ACC112 (cell line): ENCODE measurements at regions not wholly inside any gene's neighbourhood (a gene's known extent, or its start where the extent isn't known, plus 50 kb on each side); places are given as distances from the start of the nearest gene placed in this dataset.
"Not testable (repeated sequence)": the region's sequence is repeated elsewhere in the genome, so short reads cannot be mapped to it uniquely, and the experiment has no call there.

Source experiments
- H2AFZ ChIP-seq: fragments of 200-600 bp; sonication (generic); one replicate; pipeline ENCODE4 v1.6.0; 2017; ENCODE audit warnings: antibody characterized with exemption, low read length; ENCODE audit not compliant: unreplicated experiment
- H3K27ac ChIP-seq: fragments of 200-600 bp; sonication (generic); 2 replicates; pipeline ENCODE4 v1.5.1; 2014; ENCODE audit warnings: low read depth, mild to moderate bottlenecking, antibody characterized with exemption, low read length, moderate library complexity
- H3K27me3 ChIP-seq: fragments of 200-600 bp; sonication (generic); 2 replicates; pipeline ENCODE4 v1.6.1; 2014; ENCODE audit warnings: mild to moderate bottlenecking, antibody characterized with exemption, low read length, moderate library complexity, mixed read lengths; ENCODE audit not compliant: insufficient read depth
- H3K36me3 ChIP-seq: fragments of 200-600 bp; sonication (generic); 2 replicates; pipeline ENCODE4 v1.6.1; 2016; ENCODE audit warnings: mild to moderate bottlenecking, antibody characterized with exemption, low read length, moderate library complexity, mixed read lengths; ENCODE audit not compliant: insufficient read depth
- H3K4me1 ChIP-seq: fragments of 200-600 bp; sonication (generic); one replicate; pipeline ENCODE4 v1.6.1; 2016; ENCODE audit warnings: low read length, mixed read lengths; ENCODE audit not compliant: insufficient read depth, unreplicated experiment, control insufficient read depth
- H3K4me3 ChIP-seq: fragments of 200-600 bp; sonication (generic); 2 replicates; pipeline ENCODE4 v1.5.1; 2014; ENCODE audit warnings: mild to moderate bottlenecking, low read depth, low read length
- H3K79me2 ChIP-seq: fragments of 200-600 bp; sonication (generic); one replicate; pipeline ENCODE4 v1.6.0; 2016; ENCODE audit warnings: low read length; ENCODE audit not compliant: control insufficient read depth, unreplicated experiment, insufficient read depth

- no peak overlapping the region for H3K27ac ChIP-seq
- H3K27me3 ChIP-seq: no peaks in the 10 kb centered on the region
- no peak overlapping the region for H3K4me3 ChIP-seq
- H3K4me1 ChIP-seq: peaks cover 18% of the 10 kb centered on the region
- no peaks in the 10 kb centered on the region for H3K79me2 ChIP-seq
- no peak overlapping the region for H2AFZ ChIP-seq
- H3K36me3 ChIP-seq: no peaks in the 10 kb centered on the region
Observed at GRCh38 chr6:11311970-11312369, 79.5 kb upstream of the NEDD9 start.

- Histone ChIP-seq H3K27me3 (no peaks in the 10 kb centered on the region), H3K36me3 (no peaks in the 10 kb centered on the region), H3K79me2 (no peaks in the 10 kb centered on the region), H3K27ac (no peak overlapping the region), H2AFZ (no peak overlapping the region), H3K4me3 (no peak overlapping the region), H3K4me1 (no peaks in the 10 kb centered on the region)
Observed at GRCh38 chr6:11309947-11310665, 77.6 kb upstream of the NEDD9 start.

GRCh38 chr6:11307226-11307625 lies 74.8 kb upstream of the NEDD9 start:
- no peak overlapping the region for H3K4me3 ChIP-seq
- no peaks in the 10 kb centered on the region for H3K27me3 ChIP-seq
- no peaks in the 10 kb centered on the region for H3K36me3 ChIP-seq
- H2AFZ ChIP-seq: no peak overlapping the region
- H3K79me2 ChIP-seq: no peaks in the 10 kb centered on the region
- no peaks in the 10 kb centered on the region for H3K4me1 ChIP-seq
- H3K27ac ChIP-seq: no peak overlapping the region

- Histone ChIP-seq H2AFZ (no peak overlapping the region), H3K36me3 (no peaks in the 10 kb centered on the region), H3K27me3 (no peaks in the 10 kb centered on the region), H3K79me2 (no peaks in the 10 kb centered on the region), H3K4me1 (no peaks in the 10 kb centered on the region), H3K4me3 (no peak overlapping the region), H3K27ac (no peak overlapping the region)
Observed at GRCh38 chr6:11304946-11305345, 72.5 kb upstream of the NEDD9 start.

GRCh38 chr6:11299876-11300428 lies 67.5 kb upstream of the NEDD9 start:
- not testable (repeated sequence) for H2AFZ ChIP-seq, H3K36me3 ChIP-seq, H3K4me3 ChIP-seq, H3K79me2 ChIP-seq, H3K4me1 ChIP-seq, H3K27ac ChIP-seq, H3K27me3 ChIP-seq

- H3K27me3 ChIP-seq, H3K79me2 ChIP-seq, H3K27ac ChIP-seq, H2AFZ ChIP-seq, H3K4me3 ChIP-seq, H3K36me3 ChIP-seq, H3K4me1 ChIP-seq: not testable (repeated sequence)
Observed at GRCh38 chr6:11299421-11299784, 66.9 kb upstream of the NEDD9 start.

- Histone ChIP-seq H3K4me1 (no peaks in the 10 kb centered on the region), H3K27me3 (no peaks in the 10 kb centered on the region), H3K36me3 (no peaks in the 10 kb centered on the region), H3K27ac (no peak overlapping the region), H3K79me2 (no peaks in the 10 kb centered on the region), H2AFZ (no peak overlapping the region), H3K4me3 (no peak overlapping the region)
Observed at GRCh38 chr6:11298651-11299420, 66.4 kb upstream of the NEDD9 start.

GRCh38 chr6:11297376-11297729 lies 64.9 kb upstream of the NEDD9 start:
- Histone ChIP-seq H3K36me3 (no peaks in the 10 kb centered on the region), H2AFZ (no peak overlapping the region), H3K4me1 (no peaks in the 10 kb centered on the region), H3K27me3 (no peaks in the 10 kb centered on the region), H3K4me3 (no peak overlapping the region), H3K79me2 (no peaks in the 10 kb centered on the region), H3K27ac (no peak overlapping the region)

- Histone ChIP-seq H2AFZ (no peak overlapping the region), H3K36me3 (no peaks in the 10 kb centered on the region), H3K79me2 (no peaks in the 10 kb centered on the region), H3K4me1 (no peaks in the 10 kb centered on the region), H3K27me3 (no peaks in the 10 kb centered on the region), H3K27ac (no peak overlapping the region), H3K4me3 (no peak overlapping the region)
Observed at GRCh38 chr6:11296449-11297375, 64.2 kb upstream of the NEDD9 start.

- H3K79me2 ChIP-seq: no peaks in the 10 kb centered on the region
- H3K27ac ChIP-seq: no peak overlapping the region
- H3K27me3 ChIP-seq: no peaks in the 10 kb centered on the region
- no peak overlapping the region for H2AFZ ChIP-seq
- H3K36me3 ChIP-seq: no peaks in the 10 kb centered on the region
- no peak overlapping the region for H3K4me3 ChIP-seq
- H3K4me1 ChIP-seq: no peaks in the 10 kb centered on the region
Observed at GRCh38 chr6:11295969-11296368, 63.5 kb upstream of the NEDD9 start.
